Type B pancreatic cell (in vitro differentiated cells): ENCODE measurements at regions not wholly inside any gene's neighbourhood (a gene's known extent, or its start where the extent isn't known, plus 50 kb on each side); places are given as distances from the start of the nearest gene placed in this dataset.

Experiments used
- DNase-seq: peaks from one replicate; pipeline ENCODE4 v3.0.0; 2021; ENCODE audit warnings: mixed read lengths; ENCODE audit not compliant: unreplicated experiment; ENCODE audit errors: extremely low spot score
- H3K27ac Mint-ChIP-seq: 2 replicates; pipeline ENCODE4 v1.8.0; 2021; ENCODE audit warnings: mild to moderate bottlenecking, mixed read lengths
- H3K27me3 Mint-ChIP-seq: 2 replicates; pipeline ENCODE4 v1.8.0; 2021; ENCODE audit warnings: mixed read lengths
- H3K36me3 Mint-ChIP-seq: 2 replicates; pipeline ENCODE4 v1.8.0; 2021; ENCODE audit warnings: mixed read lengths
- H3K4me1 Mint-ChIP-seq: one replicate; pipeline ENCODE4 v1.8.0; 2021; ENCODE audit warnings: mixed read lengths; ENCODE audit not compliant: unreplicated experiment
- H3K4me3 Mint-ChIP-seq: 2 replicates; pipeline ENCODE4 v1.8.0; 2021; ENCODE audit warnings: mild to moderate bottlenecking, mixed read lengths
- H3K9me3 Mint-ChIP-seq: 2 replicates; pipeline ENCODE4 v1.8.0; 2021; ENCODE audit warnings: mixed read lengths
- CTCF ChIP-seq: fragments of 200-600 bp; sonication (generic); conservative IDR thresholded peaks from 2 replicates; pipeline ENCODE4 v1.5.0; 2021; ENCODE audit warnings: antibody characterized with exemption, mild to moderate bottlenecking

- peaks cover 4% of the 10 kb centered on the region for H3K9me3 Mint-ChIP-seq
- H3K27ac Mint-ChIP-seq: no peak overlapping the region
- no peak for TF ChIP-seq CTCF
- H3K36me3 Mint-ChIP-seq: no peaks in the 10 kb centered on the region
- H3K4me1 Mint-ChIP-seq: peaks cover 14% of the 10 kb centered on the region
- no peak for DNase-seq
- peaks cover 4% of the 10 kb centered on the region for H3K27me3 Mint-ChIP-seq
- no peak overlapping the region for H3K4me3 Mint-ChIP-seq
Measured at GRCh38 chr6:148042536-148042935, 300.1 kb upstream of the SASH1 start.

- peaks cover 7% of the 10 kb centered on the region for H3K9me3 Mint-ChIP-seq
- H3K27me3 Mint-ChIP-seq: no peaks in the 10 kb centered on the region
- H3K4me1 Mint-ChIP-seq: peaks cover 14% of the 10 kb centered on the region
- no peak for TF ChIP-seq CTCF
- peaks cover 4% of the 10 kb centered on the region for H3K36me3 Mint-ChIP-seq
- no peak for DNase-seq
- H3K27ac Mint-ChIP-seq: no peak overlapping the region
- H3K4me3 Mint-ChIP-seq: no peak overlapping the region
Measured at GRCh38 chr6:148044261-148044751, 298.3 kb upstream of the SASH1 start.

GRCh38 chr6:148044921-148045320 lies 297.7 kb upstream of the SASH1 start:
- Mint-ChIP-seq H3K27ac (no peak overlapping the region), H3K27me3 (no peaks in the 10 kb centered on the region)
- DNase-seq: no peak

GRCh38 chr6:148053209-148053608 lies 289.4 kb upstream of the SASH1 start:
- no peaks in the 10 kb centered on the region for H3K27me3 Mint-ChIP-seq
- DNase-seq: no peak
- no peak overlapping the region for H3K27ac Mint-ChIP-seq
- TF ChIP-seq CTCF: no peak
- no peak overlapping the region for H3K4me3 Mint-ChIP-seq
- H3K36me3 Mint-ChIP-seq: no peaks in the 10 kb centered on the region
- H3K9me3 Mint-ChIP-seq: no peaks in the 10 kb centered on the region
- no peaks in the 10 kb centered on the region for H3K4me1 Mint-ChIP-seq

More at GRCh38 chr6:148044921-148045320, 297.7 kb upstream of the SASH1 start:
- no peak for TF ChIP-seq CTCF
- H3K36me3 Mint-ChIP-seq: peaks cover 4% of the 10 kb centered on the region
- H3K4me1 Mint-ChIP-seq: peaks cover 14% of the 10 kb centered on the region
- H3K4me3 Mint-ChIP-seq: no peak overlapping the region
- peaks cover 7% of the 10 kb centered on the region for H3K9me3 Mint-ChIP-seq

- no peak for TF ChIP-seq CTCF
- Mint-ChIP-seq H3K4me1 (no peaks in the 10 kb centered on the region), H3K9me3 (peaks cover under 1% of the 10 kb centered on the region), H3K36me3 (no peaks in the 10 kb centered on the region), H3K4me3 (no peak overlapping the region), H3K27me3 (no peaks in the 10 kb centered on the region), H3K27ac (no peak overlapping the region)
- DNase-seq: no peak
Measured at GRCh38 chr6:148053796-148054195, 288.8 kb upstream of the SASH1 start.

GRCh38 chr6:148054219-148054618 lies 288.4 kb upstream of the SASH1 start:
- peaks cover 5% of the 10 kb centered on the region for H3K9me3 Mint-ChIP-seq
- no peaks in the 10 kb centered on the region for H3K4me1 Mint-ChIP-seq
- H3K36me3 Mint-ChIP-seq: peaks cover 4% of the 10 kb centered on the region
- TF ChIP-seq CTCF: no peak
- no peak for DNase-seq
- H3K27ac Mint-ChIP-seq: no peak overlapping the region
- H3K27me3 Mint-ChIP-seq: no peaks in the 10 kb centered on the region
- H3K4me3 Mint-ChIP-seq: no peak overlapping the region
